ENCODE measurements at regions not wholly inside any gene's neighbourhood (a gene's known extent, or its start where the extent isn't known, plus 50 kb on each side); places are given as distances from the start of the nearest gene placed in this dataset.

GRCh38 chr4:133775881-133776280 is 425.7 kb downstream of the PABPC4L start:
- no peak overlapping the region for H3K27ac ChIP-seq
- no peaks in the 10 kb centered on the region for H3K27me3 ChIP-seq
- H3K4me1 ChIP-seq: no peaks in the 10 kb centered on the region
- no peak for DNase-seq
- no peaks in the 10 kb centered on the region for H3K36me3 ChIP-seq
- peaks cover 0 to 8% (median 0%) of the 10 kb centered on the region in 11 donors for H3K9me3 ChIP-seq
- TF ChIP-seq CTCF (IDR thresholded peaks at IDR 0.05): no peak
- no peak for ATAC-seq
- intact Hi-C loops (cut with DNase I): no loop called here
- no peak overlapping the region for H3K4me3 ChIP-seq

- DNase-seq (no peak), ATAC-seq (no peak)
- no peaks in the 10 kb centered on the region for H3K27me3 ChIP-seq
- 91 to 97% methylated on average over 1 of the region's 1 CpG for WGBS, 2 donors
- no peak overlapping the region for H3K4me3 ChIP-seq
- H3K36me3 ChIP-seq: no peaks in the 10 kb centered on the region
- no peak for TF ChIP-seq CTCF (IDR thresholded peaks at IDR 0.05)
- no peak overlapping the region for H3K27ac ChIP-seq
- H3K9me3 ChIP-seq: peaks cover 0 to 8% (median 0%) of the 10 kb centered on the region in 11 donors
- H3K4me1 ChIP-seq: no peaks in the 10 kb centered on the region
- intact Hi-C loops (cut with DNase I): no loop called here
Measured at GRCh38 chr4:133775469-133775868, 426.1 kb downstream of the PABPC4L start.

GRCh38 chr4:133759428-133759827 is 442.2 kb downstream of the PABPC4L start:
- no peak overlapping the region for H3K4me3 ChIP-seq
- H3K27me3 ChIP-seq: no peaks in the 10 kb centered on the region
- no peaks in the 10 kb centered on the region for H3K4me1 ChIP-seq
- 77 to 80% methylated on average over 7 of the region's 7 CpGs for WGBS, 2 donors
- no peak for TF ChIP-seq CTCF (IDR thresholded peaks at IDR 0.05)
- ATAC-seq (no peak), DNase-seq (no peak)
- H3K36me3 ChIP-seq: no peaks in the 10 kb centered on the region
- H3K9me3 ChIP-seq: peaks cover 0 to 15% (median 0%) of the 10 kb centered on the region in 11 donors
- intact Hi-C loops (cut with DNase I): no loop called here
- no peak overlapping the region for H3K27ac ChIP-seq

GRCh38 chr4:133741766-133742165 is 459.8 kb downstream of the PABPC4L start:
- no peak for DNase-seq
- H3K4me3 ChIP-seq: no peak overlapping the region
- WGBS, 2 donors: 82 to 84% methylated on average over 3 of the region's 3 CpGs
- ATAC-seq: no peak
- H3K27ac ChIP-seq: no peak overlapping the region
- H3K9me3 ChIP-seq: peaks cover 0 to 14% (median 0%) of the 10 kb centered on the region in 11 donors
- TF ChIP-seq CTCF (IDR thresholded peaks at IDR 0.05): no peak
- H3K4me1 ChIP-seq: no peaks in the 10 kb centered on the region
- H3K27me3 ChIP-seq: no peaks in the 10 kb centered on the region
- intact Hi-C loops (cut with DNase I): no loop called here
- H3K36me3 ChIP-seq: no peaks in the 10 kb centered on the region

- WGBS, 2 donors: 58 to 65% methylated on average over 2 of the region's 2 CpGs
- Histone ChIP-seq H3K4me3 (no peak overlapping the region), H3K36me3 (no peaks in the 10 kb centered on the region), H3K27ac (no peak overlapping the region), H3K4me1 (no peaks in the 10 kb centered on the region), H3K9me3 (no peaks in the 10 kb centered on the region), H3K27me3 (no peaks in the 10 kb centered on the region)
- intact Hi-C loops (cut with DNase I): no loop called here
- DNase-seq: no peak
- TF ChIP-seq CTCF (IDR thresholded peaks at IDR 0.05): no peak
- no peak for ATAC-seq
Measured at GRCh38 chr4:133720001-133720400, 481.6 kb downstream of the PABPC4L start.
